CD4-positive, alpha-beta T cell treated with Interleukin-17A for 4 hours (primary cell): ENCODE measurements at regions not wholly inside any gene's neighbourhood (a gene's known extent, or its start where the extent isn't known, plus 50 kb on each side); places are given as distances from the start of the nearest gene placed in this dataset.
"Not testable (repeated sequence)": the region's sequence is repeated elsewhere in the genome, so short reads cannot be mapped to it uniquely, and the experiment has no call there.

ENCODE experiments used
- DNase-seq: peaks from one replicate; pipeline ENCODE4 v3.0.0-alpha.2; 2020; ENCODE audit warnings: mixed read lengths

GRCh38 chr5:15183520-15183919 is 311.9 kb upstream of the ANKH start:
- no peak for DNase-seq

DNA sequence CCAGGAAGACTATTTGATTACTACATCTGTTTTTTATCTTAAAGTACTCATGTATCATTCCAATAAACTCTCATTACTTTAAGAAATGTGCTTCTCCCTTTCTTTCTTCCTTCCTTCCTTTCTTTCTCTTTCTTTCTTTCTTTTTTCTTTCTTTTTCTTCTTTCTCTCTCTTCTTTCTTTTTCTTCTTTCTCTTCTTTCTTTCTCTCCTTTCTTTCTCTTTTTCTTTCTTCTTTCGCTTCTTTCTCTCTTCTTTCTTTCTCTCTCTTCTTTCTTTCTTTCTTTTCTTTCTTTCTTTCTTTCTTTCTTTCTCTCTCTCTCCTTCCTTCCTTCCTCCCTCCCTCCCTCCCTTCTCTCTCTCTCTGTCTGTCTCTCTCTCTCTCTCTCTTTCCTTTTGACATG is 298.6 kb upstream of the ANKH start:
- no peak for DNase-seq

GRCh38 chr5:15168358-15168757 is 296.8 kb upstream of the ANKH start:
- DNase-seq: no peak

GRCh38 chr5:15160091-15160490 is 288.5 kb upstream of the ANKH start:
- DNase-seq: no peak

DNA sequence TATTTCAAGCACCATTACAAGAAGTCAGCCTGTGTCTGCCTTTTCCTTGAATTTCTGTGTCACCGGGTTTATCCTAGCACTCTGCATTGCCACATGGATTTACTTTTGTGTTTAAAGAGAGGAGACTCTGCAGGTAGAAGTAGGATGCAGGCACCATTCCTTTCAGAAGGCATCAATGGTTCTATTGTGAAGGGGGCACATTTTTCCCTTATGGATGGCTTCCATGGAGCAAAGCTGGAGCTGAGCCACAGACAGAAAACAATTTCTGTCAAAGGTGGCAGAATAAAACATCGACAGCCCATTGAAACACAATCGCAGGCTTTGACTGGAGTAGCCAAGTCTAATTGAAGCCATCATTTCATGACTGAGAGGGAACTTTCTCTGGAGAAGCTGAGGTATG is 288.0 kb upstream of the ANKH start:
- DNase-seq: no peak

- no peak for DNase-seq
Observed at GRCh38 chr5:15142458-15142857, 270.9 kb upstream of the ANKH start.

GRCh38 chr5:15137414-15137813 is 265.8 kb upstream of the ANKH start:
- no peak for DNase-seq

DNA sequence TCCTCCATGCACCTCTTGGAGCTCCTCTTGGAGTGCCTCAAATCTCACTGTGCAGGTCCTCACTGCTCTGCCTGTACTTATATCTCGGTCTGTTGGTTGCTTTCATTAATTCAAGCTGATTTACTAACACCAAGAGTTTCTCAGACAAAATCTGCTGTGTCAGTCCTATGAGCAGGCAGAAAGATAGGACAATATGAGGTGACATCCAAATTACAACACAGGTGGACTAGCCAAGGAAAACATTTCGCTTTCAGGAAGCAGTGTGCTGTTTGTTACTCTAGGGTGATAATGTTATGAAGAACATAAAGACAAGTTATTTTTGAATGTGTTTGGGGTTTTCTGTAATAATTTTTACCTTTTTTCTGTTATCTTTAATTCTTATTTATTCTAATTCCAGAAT is 264.1 kb upstream of the ANKH start:
- no peak for DNase-seq

- no peak for DNase-seq
Observed at GRCh38 chr5:15133456-15133965, 261.9 kb upstream of the ANKH start.

- DNase-seq: no peak
Observed at GRCh38 chr5:15132816-15133405, 261.3 kb upstream of the ANKH start.

DNA sequence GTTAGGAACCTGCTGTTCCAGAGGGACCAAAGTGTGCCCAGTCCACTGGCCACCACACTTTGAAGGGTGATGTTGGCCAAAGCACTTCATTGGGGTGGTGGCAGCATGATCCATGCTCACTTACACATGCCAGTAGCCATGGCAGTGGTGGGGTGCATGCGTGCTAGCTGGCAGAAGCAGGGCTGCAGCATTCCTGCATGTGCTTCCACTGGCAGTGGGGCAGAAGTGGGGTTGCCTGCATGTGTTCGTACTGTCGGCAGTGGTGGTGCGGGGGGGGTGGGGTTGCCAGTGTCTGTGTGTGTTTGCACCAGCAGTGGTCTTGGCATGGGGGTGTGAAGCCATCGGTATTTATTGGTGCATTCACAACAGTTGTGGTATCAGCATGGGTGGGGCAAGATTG is 260.3 kb upstream of the ANKH start:
- no peak for DNase-seq

DNA sequence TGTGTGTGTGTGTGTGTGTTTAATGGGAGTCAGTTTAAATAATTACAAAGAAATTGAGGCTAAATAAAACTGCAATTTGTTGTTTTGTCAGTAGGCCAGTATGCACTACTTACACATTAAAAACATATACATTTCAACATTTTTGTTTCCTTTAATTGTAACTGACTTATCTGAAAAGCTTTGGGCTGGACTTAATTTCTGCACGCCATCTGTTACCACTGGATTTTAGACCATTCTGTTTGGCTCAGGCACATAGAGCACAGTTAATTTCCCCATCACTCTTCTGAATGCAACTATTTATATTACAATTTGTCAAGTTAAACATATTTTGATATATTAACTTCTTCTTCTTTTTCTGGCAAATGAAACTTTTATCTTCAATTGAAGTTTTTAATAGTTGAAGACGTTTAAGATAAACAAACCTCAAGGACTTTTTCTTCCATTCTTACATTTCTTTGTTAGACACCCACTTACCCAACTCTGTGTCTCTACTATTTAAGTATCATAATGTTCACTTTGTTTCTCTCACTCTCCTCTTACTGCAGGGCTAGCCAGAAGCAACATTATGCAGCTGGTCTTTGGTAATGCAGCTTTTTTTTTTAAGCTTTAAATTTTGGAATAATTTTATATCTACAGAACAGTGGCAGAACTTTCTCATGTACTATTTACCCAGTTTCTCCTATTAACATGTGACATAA is 253.4 kb upstream of the ANKH start:
- no peak for DNase-seq

- DNase-seq: no peak
Observed at GRCh38 chr5:15124461-15124860, 252.9 kb upstream of the ANKH start.

GRCh38 chr5:15117688-15118087 is 246.1 kb upstream of the ANKH start:
- no peak for DNase-seq

GRCh38 chr5:15116996-15117395 is 245.4 kb upstream of the ANKH start:
- DNase-seq: no peak

- no peak for DNase-seq
Observed at GRCh38 chr5:15106530-15107283, 235.1 kb upstream of the ANKH start.

- peak; percentile 3 for DNase-seq
Observed at GRCh38 chr5:15105799-15106393, 234.3 kb upstream of the ANKH start.

GRCh38 chr5:15103864-15104263 is 232.3 kb upstream of the ANKH start:
- DNase-seq: no peak

DNA sequence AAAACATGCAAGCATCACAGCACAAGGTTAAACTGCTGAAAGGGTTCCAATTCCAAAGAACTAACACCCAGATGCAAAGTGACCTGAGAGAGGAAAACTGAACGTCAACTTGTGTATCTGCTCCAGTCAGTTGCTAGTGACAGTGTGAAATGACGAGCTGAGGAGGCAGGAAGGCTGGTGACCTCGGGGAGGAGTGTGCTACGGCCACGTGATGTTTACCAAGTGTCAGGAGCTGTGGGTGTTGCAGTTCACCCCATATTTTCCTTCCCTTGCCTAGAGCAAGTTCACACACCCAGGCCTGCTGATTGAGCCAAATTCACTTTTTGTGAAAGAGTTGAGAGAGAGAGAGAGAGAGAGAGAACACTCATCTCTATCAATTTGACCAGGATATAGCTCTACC is 231.6 kb upstream of the ANKH start:
- no peak for DNase-seq

DNA sequence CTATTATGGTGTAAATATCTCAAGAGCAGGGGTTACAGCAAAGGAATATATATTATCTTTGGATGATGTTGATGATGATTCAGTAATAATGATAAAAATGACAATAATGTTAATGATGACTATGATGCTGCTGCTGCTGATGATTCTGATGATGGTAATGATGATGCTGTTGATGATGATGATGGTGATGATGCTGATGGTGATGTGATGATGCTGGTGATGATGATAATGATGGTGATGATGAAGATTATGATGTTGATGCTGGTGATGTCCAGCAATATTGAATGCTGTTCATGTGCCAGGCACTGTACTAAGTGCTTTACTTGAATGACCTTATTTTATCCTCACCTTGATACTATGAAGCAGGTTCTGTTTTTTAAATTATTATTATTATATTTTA is 226.0 kb upstream of the ANKH start:
- DNase-seq: no peak

- DNase-seq: not testable (repeated sequence)
Observed at GRCh38 chr5:15096686-15097085, 225.1 kb upstream of the ANKH start.

GRCh38 chr5:15092801-15093200 is 221.2 kb upstream of the ANKH start:
- no peak for DNase-seq

GRCh38 chr5:15085671-15086070 is 214.1 kb upstream of the ANKH start:
- DNase-seq: no peak

DNA sequence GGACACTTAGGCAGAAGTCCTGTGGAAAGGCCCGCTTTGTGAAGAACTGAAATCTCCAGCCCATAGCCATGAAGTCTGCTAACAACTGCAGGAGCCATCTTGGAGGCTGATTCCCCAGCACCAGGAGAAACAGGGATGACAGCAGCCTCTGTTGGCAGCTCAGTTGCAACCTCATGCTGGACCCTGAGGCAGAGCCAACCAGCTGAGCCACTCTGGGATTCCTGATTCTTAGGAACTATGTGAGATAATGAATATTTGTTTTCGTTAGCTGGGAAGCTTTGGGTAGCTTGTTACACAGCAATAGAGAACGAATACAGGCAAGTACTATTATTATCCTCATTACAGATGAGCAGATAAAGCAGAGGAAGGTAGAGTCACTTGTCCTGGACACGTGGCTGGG is 210.5 kb upstream of the ANKH start:
- no peak for DNase-seq
